ENCODE measurements at regions not wholly inside any gene's neighbourhood (a gene's known extent, or its start where the extent isn't known, plus 50 kb on each side); places are given as distances from the start of the nearest gene placed in this dataset.

DNA sequence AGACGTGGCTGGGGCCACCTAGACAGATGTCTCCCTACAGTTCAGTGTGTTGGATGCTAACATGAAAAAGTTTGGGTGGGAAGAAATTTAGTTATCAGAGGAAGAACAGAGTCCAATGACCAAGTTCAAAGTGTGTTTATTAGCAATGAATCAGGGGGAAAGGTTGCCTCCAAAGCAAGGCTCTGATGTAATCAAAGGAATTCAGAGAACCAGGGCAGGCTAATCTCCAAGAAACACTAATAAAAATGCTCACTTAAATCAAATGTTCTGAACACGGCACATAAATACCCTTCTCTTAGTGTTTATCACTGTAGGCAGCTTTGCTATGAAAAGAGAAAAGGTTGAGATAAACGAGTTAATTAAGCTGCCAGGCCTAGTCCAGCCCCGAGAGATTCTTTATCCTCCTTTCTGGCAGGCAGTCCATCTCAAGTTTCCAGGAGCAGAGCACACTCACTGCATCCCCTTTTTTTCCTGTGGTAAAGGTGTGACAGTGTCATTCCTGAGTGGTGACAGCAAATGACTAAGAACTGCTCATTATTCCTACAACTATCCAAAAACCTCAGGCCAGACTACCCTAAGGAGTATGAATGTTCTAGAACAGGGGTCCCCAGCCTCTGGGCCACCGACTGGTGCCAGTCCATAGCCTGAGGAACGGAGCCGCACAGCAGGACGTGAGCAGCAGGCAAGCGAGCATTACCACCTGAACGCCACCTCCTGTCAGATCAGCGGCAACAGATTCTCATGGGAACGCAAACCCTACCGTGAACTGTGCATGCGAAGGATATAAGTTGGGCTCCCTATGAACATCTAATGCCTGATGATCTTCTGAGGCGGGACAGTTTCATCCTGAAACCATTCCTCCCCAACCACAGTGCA is 66.9 kb upstream of the FHIP2A start (continued):
- no peak for TF ChIP-seq ZNF654 (tag by site-specific recombination; IDR thresholded peaks at IDR 0.05; ENCODE audit: low read depth)
- peak; percentile 81 for TF ChIP-seq GFI1B (tag by site-specific recombination; IDR thresholded peaks at IDR 0.05)
- TF ChIP-seq, protein P1, sequence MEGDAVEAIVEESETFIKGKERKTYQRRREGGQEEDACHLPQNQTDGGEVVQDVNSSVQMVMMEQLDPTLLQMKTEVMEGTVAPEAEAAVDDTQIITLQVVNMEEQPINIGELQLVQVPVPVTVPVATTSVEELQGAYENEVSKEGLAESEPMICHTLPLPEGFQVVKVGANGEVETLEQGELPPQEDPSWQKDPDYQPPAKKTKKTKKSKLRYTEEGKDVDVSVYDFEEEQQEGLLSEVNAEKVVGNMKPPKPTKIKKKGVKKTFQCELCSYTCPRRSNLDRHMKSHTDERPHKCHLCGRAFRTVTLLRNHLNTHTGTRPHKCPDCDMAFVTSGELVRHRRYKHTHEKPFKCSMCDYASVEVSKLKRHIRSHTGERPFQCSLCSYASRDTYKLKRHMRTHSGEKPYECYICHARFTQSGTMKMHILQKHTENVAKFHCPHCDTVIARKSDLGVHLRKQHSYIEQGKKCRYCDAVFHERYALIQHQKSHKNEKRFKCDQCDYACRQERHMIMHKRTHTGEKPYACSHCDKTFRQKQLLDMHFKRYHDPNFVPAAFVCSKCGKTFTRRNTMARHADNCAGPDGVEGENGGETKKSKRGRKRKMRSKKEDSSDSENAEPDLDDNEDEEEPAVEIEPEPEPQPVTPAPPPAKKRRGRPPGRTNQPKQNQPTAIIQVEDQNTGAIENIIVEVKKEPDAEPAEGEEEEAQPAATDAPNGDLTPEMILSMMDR (tag by site-specific recombination; IDR thresholded peaks at IDR 0.05): peak; percentile 15; the same call in 1 of the 2 replicates
- TF ChIP-seq ZNF48 (tag by site-specific recombination; IDR thresholded peaks at IDR 0.05): no peak
- TF ChIP-seq ZNF404 (tag by site-specific recombination; IDR thresholded peaks at IDR 0.05): no peak
- TF ChIP-seq GLIS1 (tag by site-specific recombination; IDR thresholded peaks at IDR 0.05): no peak
- no peak for TF ChIP-seq ZNF16 (tag by site-specific recombination; IDR thresholded peaks at IDR 0.05; ENCODE audit: low read depth)
- no peak for TF ChIP-seq ZFP37 (tag by site-specific recombination; IDR thresholded peaks at IDR 0.05)
- TF ChIP-seq BCL11B (tag by site-specific recombination; IDR thresholded peaks at IDR 0.05; ENCODE audit: low read depth): no peak
- TF ChIP-seq, protein P2, sequence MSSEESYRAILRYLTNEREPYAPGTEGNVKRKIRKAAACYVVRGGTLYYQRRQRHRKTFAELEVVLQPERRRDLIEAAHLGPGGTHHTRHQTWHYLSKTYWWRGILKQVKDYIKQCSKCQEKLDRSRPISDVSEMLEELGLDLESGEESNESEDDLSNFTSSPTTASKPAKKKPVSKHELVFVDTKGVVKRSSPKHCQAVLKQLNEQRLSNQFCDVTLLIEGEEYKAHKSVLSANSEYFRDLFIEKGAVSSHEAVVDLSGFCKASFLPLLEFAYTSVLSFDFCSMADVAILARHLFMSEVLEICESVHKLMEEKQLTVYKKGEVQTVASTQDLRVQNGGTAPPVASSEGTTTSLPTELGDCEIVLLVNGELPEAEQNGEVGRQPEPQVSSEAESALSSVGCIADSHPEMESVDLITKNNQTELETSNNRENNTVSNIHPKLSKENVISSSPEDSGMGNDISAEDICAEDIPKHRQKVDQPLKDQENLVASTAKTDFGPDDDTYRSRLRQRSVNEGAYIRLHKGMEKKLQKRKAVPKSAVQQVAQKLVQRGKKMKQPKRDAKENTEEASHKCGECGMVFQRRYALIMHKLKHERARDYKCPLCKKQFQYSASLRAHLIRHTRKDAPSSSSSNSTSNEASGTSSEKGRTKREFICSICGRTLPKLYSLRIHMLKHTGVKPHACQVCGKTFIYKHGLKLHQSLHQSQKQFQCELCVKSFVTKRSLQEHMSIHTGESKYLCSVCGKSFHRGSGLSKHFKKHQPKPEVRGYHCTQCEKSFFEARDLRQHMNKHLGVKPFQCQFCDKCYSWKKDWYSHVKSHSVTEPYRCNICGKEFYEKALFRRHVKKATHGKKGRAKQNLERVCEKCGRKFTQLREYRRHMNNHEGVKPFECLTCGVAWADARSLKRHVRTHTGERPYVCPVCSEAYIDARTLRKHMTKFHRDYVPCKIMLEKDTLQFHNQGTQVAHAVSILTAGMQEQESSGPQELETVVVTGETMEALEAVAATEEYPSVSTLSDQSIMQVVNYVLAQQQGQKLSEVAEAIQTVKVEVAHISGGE (tag by site-specific recombination; conservative IDR thresholded peaks at IDR 0.05; ENCODE audit: low read depth): no peak
- no peak for TF ChIP-seq EGR2 (tag by site-specific recombination; IDR thresholded peaks at IDR 0.05; ENCODE audit: low read depth)
- TF ChIP-seq ZEB2 (tag by site-specific recombination; IDR thresholded peaks at IDR 0.05): peak; percentile 57
- no peak for TF ChIP-seq ZNF626 (tag by site-specific recombination; IDR thresholded peaks at IDR 0.05)
- no peak for TF ChIP-seq ZNF555 (tag by site-specific recombination; conservative IDR thresholded peaks at IDR 0.05)
- TF ChIP-seq, protein P3, sequence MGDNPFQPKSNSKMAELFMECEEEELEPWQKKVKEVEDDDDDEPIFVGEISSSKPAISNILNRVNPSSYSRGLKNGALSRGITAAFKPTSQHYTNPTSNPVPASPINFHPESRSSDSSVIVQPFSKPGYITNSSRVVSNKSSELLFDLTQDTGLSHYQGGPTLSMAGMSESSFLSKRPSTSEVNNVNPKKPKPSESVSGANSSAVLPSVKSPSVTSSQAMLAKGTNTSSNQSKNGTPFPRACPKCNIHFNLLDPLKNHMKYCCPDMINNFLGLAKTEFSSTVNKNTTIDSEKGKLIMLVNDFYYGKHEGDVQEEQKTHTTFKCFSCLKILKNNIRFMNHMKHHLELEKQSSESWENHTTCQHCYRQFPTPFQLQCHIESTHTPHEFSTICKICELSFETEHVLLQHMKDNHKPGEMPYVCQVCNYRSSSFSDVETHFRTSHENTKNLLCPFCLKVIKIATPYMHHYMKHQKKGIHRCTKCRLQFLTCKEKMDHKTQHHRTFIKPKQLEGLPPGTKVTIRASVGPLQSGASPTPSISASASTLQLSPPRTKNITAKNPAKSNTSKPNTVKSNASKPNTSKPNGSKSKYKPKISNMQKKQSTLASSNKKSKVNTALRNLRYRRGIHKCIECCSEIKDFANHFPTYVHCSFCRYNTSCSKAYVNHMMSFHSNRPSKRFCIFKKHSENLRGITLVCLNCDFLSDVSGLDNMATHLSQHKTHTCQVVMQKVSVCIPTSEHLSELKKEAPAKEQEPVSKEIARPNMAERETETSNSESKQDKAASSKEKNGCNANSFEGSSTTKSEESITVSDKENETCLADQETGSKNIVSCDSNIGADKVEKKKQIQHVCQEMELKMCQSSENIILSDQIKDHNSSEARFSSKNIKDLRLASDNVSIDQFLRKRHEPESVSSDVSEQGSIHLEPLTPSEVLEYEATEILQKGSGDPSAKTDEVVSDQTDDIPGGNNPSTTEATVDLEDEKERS (tag by site-specific recombination; IDR thresholded peaks at IDR 0.05): no peak
- TF ChIP-seq ZNF701 (tag by site-specific recombination; IDR thresholded peaks at IDR 0.05): no peak
- no peak for TF ChIP-seq ZNF221 (tag by site-specific recombination; IDR thresholded peaks at IDR 0.05; ENCODE audit: borderline replicate concordance)
- TF ChIP-seq KLF10 (tag by site-specific recombination; IDR thresholded peaks at IDR 0.05): peak; percentile 48; the same call in 1 of the 2 replicates
- TF ChIP-seq, protein P4, sequence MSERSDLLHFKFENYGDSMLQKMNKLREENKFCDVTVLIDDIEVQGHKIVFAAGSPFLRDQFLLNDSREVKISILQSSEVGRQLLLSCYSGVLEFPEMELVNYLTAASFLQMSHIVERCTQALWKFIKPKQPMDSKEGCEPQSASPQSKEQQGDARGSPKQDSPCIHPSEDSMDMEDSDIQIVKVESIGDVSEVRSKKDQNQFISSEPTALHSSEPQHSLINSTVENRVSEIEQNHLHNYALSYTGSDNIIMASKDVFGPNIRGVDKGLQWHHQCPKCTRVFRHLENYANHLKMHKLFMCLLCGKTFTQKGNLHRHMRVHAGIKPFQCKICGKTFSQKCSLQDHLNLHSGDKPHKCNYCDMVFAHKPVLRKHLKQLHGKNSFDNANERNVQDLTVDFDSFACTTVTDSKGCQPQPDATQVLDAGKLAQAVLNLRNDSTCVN (tag by site-specific recombination; optimal IDR thresholded peaks at IDR 0.05): no peak
- TF ChIP-seq, protein P5, sequence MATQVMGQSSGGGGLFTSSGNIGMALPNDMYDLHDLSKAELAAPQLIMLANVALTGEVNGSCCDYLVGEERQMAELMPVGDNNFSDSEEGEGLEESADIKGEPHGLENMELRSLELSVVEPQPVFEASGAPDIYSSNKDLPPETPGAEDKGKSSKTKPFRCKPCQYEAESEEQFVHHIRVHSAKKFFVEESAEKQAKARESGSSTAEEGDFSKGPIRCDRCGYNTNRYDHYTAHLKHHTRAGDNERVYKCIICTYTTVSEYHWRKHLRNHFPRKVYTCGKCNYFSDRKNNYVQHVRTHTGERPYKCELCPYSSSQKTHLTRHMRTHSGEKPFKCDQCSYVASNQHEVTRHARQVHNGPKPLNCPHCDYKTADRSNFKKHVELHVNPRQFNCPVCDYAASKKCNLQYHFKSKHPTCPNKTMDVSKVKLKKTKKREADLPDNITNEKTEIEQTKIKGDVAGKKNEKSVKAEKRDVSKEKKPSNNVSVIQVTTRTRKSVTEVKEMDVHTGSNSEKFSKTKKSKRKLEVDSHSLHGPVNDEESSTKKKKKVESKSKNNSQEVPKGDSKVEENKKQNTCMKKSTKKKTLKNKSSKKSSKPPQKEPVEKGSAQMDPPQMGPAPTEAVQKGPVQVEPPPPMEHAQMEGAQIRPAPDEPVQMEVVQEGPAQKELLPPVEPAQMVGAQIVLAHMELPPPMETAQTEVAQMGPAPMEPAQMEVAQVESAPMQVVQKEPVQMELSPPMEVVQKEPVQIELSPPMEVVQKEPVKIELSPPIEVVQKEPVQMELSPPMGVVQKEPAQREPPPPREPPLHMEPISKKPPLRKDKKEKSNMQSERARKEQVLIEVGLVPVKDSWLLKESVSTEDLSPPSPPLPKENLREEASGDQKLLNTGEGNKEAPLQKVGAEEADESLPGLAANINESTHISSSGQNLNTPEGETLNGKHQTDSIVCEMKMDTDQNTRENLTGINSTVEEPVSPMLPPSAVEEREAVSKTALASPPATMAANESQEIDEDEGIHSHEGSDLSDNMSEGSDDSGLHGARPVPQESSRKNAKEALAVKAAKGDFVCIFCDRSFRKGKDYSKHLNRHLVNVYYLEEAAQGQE (tag by site-specific recombination; IDR thresholded peaks at IDR 0.05): 0 out of 2 replicates have a peak, but pooled peaks have one; percentile 13
- peak; percentile 82; the same call in 1 of the 2 replicates for TF ChIP-seq TRIM28 (IDR thresholded peaks at IDR 0.05; ENCODE audit: borderline replicate concordance, low read length)
- no peak for TF ChIP-seq ZNF768 (tag by site-specific recombination; IDR thresholded peaks at IDR 0.05)
- TF ChIP-seq, protein P6, sequence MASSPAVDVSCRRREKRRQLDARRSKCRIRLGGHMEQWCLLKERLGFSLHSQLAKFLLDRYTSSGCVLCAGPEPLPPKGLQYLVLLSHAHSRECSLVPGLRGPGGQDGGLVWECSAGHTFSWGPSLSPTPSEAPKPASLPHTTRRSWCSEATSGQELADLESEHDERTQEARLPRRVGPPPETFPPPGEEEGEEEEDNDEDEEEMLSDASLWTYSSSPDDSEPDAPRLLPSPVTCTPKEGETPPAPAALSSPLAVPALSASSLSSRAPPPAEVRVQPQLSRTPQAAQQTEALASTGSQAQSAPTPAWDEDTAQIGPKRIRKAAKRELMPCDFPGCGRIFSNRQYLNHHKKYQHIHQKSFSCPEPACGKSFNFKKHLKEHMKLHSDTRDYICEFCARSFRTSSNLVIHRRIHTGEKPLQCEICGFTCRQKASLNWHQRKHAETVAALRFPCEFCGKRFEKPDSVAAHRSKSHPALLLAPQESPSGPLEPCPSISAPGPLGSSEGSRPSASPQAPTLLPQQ (tag by site-specific recombination; IDR thresholded peaks at IDR 0.05): peak; percentile 66
- peak; percentile 96 for TF ChIP-seq ZXDB (tag by site-specific recombination; IDR thresholded peaks at IDR 0.05)
